Activated naive CD4-positive, alpha-beta T cell treated with Interleukin-2 at 50 U/mL for 16 hours (primary cell): ENCODE measurements at regions not wholly inside any gene's neighbourhood (a gene's known extent, or its start where the extent isn't known, plus 50 kb on each side); places are given as distances from the start of the nearest gene placed in this dataset.
"Not testable (repeated sequence)": the region's sequence is repeated elsewhere in the genome, so short reads cannot be mapped to it uniquely, and the experiment has no call there.

Experiments used
- DNase-seq: peaks from one replicate; pipeline ENCODE4 v3.0.0-alpha.2; 2020

DNA sequence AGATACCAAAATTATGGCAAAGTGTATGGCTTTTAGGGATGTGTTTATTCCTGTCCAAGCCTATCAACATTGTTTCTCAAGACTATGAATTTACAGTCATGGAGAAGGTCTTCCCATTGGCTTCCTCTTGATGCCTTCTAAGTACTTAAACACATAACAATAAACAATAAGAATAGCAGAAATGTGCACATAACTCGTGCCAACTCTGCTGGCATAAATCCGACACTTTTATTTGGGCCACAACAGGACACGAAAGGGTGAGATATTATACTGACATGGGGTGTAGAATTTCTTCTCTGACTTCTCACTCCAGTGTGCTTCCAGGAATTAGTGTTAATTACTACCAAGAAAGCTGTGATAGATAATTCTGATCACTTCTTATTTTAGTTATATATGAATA, 695.9 kb upstream of the SLC35B3 start:
- no peak for DNase-seq

DNA sequence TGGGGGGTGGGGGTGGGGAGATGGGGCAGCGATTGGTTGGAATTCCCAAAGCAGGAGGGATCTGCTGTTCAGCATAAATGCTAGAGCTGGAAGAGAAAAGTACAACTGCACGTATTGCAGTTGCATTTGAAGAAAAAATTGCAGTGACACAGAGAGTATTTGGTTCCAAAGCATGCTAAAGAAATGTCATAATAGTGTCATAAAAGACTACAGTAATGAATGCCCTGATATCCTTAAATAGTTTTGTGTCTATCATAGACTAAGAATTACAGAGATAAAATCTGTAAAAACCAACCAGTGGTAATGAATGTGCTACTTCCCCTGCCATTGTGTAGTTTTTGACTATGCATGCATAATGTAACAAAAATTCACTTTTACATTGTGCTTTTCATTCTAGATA, 693.6 kb upstream of the SLC35B3 start:
- DNase-seq = no peak

DNA sequence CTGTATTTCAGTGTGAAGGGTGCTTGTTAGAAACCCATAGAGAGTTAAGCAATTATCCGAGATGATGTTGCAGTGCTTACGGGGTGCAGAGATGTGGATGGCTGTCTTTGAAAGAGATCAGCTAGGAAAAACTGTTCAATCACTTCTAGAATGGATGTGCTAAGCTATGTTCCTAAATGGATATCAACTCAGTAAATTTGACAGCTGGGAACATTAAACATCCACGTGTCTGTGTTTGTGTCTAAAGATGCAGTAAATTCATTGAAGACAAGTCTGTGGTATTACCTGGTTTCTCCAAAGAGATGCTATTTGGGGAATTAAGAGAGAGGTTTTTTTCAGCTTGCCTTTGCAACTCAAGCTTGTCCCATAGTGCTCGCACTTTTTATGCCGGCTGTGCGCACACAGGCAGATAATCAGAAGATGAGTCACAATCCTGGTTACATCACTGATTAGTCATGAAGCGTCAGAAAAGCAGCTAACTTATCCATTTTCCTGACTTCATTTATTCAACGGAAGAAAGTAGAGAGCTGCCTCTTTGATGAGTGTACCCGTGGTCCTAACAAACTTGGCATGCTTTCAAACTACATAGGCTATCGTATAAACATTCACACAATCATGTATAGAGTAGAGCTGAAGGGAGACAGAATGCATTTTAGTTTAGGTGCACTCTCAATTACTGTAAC, 691.7 kb upstream of the SLC35B3 start:
- no peak for DNase-seq

DNA sequence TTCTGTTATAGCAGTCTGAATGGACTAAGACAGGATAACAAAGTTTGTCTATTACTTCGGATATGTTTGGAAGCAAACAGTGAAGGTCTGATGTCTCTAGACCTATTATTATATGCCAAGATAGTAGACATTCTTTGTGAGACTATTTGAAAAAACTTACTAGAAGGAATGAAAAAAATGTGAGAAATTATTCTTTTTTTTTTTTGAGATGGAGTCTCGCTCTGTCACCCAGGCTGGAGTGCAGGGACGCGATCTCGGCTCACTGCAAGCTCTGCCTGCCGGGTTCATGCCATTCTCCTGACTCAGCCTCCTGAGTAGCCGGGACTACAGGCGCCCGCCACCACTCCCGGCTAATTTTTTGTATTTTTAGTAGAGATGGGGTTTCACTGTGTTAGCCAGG, 690.7 kb upstream of the SLC35B3 start:
- not testable (repeated sequence) for DNase-seq

DNA sequence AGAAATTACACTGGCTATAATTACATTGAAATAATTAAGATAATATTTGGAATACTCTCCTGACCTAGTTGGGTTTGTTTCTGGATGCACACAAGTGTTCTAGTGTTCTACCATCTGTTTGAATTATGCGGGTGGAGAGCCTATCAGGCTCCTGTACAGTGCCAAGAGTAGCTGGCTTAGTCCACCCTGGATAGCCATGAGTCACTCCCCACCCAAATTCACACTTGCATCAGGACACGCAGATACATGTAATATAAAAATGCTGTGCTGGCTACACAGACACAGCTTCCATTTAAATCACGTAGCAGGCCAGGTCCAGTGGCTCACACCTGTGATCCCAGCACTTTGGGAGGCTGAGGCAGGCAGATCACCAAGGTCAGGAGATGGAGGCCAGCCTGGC, 686.2 kb upstream of the SLC35B3 start:
- no peak for DNase-seq

DNA sequence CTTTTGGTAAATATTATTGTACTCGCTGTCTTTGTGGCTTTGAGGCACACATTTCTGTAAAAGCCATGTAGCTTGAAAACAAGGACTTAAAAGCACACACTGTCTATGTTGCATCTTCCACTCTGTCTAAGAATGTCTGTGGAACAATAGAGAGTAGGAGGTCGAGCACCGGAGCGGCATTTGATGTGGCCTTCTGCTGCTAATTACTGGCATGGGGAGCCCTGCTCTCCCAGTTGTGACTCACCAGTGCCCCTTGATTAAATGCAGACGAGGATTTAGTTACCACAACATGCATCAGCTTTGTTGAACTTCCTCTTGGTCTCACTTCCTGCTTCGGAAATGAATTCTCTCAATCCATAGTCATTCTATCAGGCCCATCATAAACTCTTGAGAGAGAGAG, 680.7 kb upstream of the SLC35B3 start:
- no peak for DNase-seq

DNA sequence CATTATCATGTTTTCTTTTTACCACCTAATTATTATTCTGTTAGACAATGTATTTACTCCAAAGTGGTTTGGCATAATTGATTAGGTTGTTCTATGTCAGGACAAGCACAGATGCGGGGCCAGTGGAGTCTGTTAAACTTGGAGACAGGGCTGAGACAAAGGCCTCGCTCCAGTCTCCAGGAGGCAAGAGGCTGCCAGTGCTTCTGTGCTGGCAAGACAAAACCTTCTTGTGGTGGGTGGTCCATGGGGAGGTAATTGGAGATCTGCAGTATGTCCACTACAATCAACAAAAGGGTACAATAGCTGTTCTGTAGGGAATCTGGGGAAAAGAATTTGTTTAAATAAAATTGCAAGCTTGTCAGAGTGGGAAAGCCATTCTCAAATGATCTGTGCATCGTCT, 677.2 kb upstream of the SLC35B3 start:
- no peak for DNase-seq

DNA sequence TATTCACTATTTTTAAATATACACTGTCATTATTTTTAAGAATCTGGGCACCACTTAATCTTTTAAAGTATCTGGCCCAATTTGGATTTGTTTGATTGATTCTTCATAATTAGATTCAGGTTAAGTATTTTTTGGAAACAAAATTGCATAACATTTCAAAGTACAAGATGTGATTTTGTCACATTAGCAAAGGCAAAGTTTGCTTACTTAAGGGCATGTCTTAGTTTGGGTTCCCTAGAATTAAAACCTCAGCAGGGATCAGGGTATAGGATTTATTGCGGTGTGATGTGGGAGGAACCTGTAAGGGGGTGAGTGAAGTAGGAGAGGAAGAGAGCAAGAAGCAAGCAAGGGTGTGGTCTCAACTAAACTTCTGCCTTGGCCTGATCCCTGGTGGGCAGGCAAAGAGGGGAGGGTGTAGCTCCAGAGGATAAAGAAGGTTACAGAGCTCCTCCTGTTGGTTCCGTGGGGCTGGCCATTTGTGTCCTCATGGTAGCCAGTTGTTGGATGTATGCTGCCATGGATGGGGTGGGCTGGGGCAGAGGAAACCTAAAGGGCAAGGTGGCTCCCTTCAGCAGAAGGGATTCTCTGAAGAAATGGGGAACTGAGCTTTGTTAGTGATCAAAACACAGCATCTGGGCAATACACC, 668.7 kb upstream of the SLC35B3 start:
- DNase-seq = no peak

DNA sequence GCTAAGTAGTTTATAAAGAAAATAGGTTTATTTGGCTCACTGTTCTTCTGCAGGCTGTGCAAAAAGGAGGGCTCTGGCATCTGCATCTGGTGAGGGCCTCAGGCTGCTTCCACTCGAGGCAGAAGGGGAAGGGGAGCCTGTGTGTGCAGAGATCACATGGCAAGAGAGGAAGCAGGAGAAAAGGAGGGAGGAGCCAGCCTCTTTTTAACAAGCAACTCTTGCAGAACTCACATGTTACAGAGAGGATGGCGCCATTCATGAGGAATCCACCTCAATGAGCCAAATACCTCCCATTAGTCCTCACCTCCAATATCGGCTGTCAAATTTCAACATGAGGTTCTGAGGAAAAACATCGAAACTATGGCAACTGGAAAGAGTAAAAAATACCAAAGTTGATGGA, 666.6 kb upstream of the SLC35B3 start:
- no peak for DNase-seq

DNA sequence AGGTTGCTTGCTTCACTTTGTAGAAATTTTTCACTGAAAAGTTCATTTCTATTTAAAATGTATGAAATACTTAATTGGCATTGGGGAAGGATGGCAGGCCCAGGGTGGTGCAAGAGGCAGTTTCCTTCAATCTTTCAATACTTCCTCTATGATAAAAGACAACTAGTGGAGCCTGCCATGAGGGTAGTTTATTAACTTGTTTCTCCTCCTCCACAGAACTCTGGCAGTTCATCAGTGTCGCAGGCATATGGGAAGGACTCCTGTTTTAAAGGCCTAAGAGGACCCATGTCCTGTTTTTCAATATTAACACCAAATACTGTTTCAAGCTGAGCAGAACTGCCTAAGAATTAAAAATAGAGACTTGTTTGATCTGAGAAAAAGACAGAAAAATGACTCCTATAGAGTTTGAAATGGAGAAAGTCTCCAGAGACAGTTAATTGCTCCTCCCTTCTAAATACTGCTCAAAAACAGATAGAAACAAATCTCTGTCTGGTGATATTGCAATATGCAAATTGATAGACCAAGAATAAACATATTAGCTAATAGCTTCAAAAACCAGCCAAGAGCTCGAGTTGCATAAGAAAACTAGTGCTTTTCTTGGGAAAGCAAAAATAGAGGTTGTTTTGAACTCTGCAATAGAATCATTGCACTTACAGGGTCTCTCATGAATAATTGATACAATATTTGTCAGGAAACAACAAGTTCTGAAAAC, 665.7 kb upstream of the SLC35B3 start:
- DNase-seq = no peak

DNA sequence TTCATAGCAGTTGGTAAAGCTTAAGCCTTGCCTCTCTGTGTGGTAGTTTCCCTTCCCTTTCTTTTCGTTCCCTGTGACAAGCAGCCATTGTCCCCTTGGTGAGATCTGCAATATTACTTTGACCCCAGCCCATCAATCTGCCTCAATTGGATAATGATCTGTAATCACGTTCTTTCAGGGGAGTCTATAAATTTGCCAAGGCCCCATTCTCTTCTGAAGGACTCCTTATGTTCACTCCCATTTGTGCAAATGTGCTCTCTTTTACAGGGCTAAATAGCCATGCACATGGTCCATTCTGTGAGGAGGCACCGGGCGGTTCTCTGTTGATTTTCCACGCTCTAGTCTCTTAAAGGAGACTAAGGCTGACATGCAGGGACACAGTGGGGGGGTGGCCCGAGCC, 660.4 kb upstream of the SLC35B3 start:
- DNase-seq = no peak

DNA sequence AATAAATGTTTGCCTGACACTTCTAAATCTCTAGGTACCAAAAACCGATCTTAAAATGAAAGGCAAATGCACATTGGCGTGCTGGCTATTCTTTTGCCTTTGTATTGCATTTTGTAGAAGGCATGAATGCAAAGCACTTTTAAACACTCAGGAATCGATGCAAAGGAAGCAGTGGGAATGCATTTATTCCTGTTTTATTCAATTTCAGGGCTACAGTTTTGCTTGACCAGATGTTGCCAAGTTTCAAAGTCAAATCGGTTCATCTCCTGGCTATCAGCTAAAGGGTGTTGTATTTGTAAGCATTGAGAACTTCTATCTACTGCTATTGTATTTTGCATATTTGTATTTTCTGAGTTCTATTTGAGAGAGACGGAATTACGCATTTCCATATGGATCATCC, 659.8 kb upstream of the SLC35B3 start:
- no peak for DNase-seq

DNA sequence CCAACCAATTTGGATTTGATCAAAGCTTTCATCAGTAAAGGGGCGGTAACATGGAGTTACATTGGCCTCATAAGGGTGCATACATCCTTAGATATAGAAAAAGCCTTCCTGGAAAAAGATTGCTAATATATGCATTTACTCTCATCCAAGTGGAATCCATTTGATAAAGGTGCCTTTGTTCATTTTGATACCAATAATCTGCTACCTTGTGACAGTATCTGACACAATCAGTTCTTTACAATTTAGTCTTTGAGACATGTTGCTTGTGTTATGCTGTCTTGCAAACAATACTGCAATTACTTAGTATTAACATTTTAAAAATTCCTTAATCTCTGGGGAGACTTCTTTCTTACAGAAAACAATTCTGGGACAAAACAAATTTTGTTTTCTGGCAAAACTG, 654.4 kb upstream of the SLC35B3 start:
- DNase-seq = no peak

DNA sequence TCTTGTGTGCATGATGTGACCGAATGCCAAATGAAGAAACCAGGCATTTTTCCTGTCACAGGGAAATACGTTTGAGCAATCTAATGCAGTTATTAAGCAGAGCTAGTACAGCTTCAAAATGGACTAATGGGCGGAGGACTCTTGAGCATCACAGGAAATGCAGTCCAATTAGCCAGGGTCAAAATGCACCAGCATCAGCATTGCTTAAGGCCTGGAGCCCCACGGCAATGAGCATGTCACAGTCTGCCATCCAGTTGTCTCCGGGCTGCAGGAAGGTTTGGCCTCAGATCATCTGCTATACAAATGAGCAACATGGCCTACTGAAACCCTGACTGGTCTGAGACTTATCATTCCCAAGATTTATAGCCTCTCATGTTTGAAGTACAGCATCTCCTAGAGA, 652.1 kb upstream of the SLC35B3 start:
- DNase-seq = no peak

DNA sequence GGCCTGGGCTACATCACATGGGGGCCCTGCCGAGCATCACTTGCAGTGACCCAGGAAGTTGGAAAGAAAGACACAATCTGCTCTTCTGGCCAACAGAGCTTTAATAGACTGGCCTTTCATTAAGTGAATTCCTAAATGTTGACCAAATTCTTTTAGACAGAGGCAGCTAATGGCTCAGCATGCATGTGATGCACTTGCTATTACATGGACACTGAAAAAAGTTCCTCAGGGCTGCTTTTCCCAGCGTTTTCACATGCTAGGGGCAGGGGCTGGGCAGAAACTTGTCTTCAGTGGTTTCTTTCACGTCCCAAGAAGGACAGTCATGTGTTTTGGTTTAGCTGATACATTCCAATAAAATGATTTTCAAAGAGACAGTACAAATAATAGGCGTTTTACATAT, 651.0 kb upstream of the SLC35B3 start:
- no peak for DNase-seq

DNA sequence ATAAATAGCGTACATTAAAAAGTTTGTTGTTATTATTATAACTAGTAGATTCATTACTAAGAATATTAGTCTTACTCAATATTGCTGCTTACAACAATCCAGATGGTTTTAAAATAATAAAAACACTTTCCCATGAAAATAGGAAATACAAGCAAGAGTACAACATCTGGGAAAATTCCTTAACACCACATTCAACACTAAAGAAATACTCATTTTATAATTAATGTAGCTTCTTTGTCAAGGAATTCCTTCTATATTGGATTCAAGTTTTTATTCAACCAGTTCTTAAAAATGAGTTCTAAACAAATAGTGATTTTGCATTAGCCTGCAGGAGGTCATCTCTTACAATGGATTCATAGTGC, 650.3 kb upstream of the SLC35B3 start:
- DNase-seq = no peak

DNA sequence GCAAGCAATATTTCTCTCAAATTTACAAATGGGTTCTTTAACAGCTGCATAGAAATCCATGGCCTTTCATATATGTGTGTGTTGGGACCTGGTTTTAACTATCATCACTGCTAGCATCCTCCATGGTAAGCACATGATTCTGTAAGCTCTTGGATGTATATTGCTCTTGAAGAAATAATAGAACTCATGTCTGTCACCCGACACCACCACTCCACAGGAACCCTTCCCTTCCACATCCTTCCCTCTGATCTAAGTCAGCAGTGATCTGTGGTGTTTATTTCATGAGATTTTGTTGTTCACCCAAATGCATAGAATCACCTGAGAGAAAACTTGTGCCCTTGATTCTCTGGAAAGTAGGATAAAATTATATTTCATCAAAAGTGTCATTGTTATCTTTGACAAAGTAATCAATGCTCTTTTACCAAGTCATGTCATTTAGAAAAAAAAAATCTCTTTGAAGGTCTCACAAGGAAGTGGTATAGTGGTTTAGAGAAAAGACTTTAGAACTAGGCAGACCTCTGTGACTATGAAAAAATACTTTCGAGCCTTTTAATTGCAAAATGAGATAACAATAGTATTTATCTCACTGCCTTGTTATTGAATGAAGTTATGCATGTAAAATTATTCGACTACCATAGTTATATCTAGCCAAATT, 649.8 kb upstream of the SLC35B3 start:
- no peak for DNase-seq

DNA sequence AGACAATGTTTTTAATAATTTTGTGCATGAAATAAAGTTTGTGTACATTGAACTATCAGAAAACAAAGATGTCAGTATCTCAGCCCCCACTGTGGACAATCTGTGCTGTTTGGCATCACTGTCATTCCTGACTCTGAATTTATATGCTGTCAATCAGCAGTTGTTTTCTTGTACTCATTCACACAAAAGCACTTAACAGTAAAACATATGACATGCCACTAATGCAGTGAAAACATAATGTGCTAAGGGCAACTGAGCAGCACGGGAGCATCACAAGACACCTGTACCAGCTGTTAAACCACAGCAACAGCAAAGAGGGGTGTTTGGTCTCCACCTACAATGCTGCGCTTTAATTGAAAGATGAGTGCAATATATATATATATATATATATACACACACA, 647.8 kb upstream of the SLC35B3 start:
- DNase-seq = no peak

DNA sequence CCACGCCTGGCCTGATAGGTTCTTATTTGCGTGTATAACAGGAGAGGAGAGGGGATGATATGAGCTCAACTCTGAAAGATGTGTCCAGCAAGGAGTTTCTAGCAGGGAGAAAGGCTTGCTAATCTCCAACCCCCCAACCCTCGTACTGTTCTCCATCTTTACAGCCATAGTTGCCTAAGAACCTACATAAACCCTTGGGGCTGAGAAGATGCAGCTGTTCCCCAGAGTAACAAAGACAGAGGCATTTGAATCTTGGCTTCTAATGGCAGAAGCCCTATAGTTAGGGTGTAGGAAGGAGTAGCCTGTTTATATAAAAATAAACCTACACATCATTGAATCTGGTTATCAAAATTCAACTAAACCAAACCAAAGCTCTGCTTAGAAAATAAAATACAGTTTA, 631.4 kb upstream of the SLC35B3 start:
- no peak for DNase-seq

DNA sequence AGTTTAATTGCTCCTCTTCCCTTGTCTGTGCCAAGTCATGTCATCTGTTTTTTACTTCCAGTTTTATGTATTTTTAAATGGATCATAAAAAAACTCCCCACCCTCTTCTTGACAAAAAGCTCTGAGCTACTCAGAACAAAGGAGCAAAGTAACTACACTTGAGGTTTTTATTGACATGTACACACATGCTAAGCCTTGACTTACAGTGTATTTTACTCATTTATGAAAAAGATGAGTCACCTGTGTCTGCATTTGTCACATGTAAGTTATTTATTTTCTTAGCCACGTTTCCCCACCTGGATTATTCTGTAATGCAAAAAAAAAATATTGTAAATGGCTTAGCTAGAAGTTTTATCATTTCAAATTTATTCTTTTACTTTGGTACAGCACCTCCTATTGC, 628.8 kb upstream of the SLC35B3 start:
- DNase-seq = no peak

DNA sequence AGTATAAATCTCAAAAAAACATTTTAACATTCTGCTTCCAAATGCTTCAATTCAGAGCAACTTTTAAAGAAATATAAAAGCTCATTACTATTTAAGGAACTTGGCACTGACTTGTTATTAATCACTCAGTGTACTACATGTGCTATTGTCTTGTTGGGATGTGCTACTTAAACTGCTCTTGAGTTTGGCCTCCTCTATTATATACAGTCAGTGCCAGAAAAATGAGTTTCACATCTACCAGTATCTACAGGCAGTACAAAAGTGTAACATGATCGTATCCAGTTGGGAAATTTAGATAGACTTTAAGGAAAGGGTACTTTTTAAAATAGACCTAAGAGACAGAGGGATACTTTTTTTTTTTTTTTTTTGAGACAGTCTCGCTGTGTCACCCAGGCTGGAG, 627.3 kb upstream of the SLC35B3 start:
- DNase-seq = no peak

DNA sequence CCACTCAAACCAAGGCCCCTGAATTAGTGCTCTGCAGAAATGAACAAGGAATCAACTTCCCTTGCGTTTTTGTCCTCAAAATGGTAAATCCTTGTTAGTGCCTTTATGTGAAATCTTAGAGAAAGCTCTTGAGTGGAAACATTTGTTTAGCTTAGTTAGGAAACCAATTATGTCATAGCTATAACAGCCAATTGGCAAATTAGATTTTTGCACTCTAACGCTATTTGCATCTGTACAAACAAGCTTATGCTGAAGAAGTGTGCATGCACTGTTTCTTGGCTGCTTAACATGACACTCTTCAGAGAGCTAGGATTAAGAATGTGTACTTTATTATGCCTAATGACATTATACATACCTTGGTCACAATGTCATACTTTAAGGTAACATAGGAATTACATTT, 622.6 kb upstream of the SLC35B3 start:
- DNase-seq = no peak

DNA sequence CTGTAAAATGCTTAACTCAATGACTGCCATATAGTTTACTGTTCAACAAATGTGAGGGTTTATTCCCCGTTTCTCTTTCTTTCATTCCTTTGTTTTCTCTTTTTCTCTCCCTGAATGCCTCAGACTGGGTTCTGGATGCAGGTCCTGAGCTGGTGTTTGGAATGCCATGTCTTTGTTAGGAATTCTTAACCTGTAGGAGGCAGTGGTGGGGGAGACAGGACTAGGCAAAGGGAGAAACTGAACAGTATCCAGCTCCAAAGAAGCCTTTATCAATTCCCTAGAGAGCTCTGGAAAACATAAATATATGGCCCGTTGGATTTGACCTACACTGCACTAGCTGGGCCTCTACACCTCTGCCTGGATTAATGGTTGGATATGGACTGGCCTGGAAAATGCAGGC, 621.2 kb upstream of the SLC35B3 start:
- DNase-seq = no peak

DNA sequence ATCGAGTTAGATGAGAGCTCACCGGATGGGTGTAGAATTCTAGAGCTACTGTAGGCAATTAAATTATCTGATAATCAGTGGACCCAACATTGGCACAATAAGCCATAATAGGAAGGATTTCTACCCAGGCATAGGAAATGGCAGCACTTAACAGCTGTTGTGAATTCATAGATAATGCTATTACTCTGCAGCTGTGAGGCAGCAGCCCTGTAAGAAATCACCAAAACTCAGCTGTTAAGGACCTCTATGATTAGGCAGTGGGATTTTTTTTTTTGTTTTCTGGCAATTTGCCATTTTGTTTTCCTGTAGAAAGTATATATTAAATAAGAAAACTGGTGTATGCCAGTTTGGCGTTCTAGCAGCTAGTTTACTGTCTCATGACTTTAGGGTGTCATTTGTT, 609.1 kb upstream of the SLC35B3 start:
- no peak for DNase-seq
